Brain microvascular endothelial cell (primary cell): ENCODE measurements at regions not wholly inside any gene's neighbourhood (a gene's known extent, or its start where the extent isn't known, plus 50 kb on each side); places are given as distances from the start of the nearest gene placed in this dataset.
"Not testable (repeated sequence)": the region's sequence is repeated elsewhere in the genome, so short reads cannot be mapped to it uniquely, and the experiment has no call there.

Experiments used
- DNase-seq: peaks from one replicate; pipeline ENCODE4 v3.0.0-alpha.2; 2020
- H3K27ac ChIP-seq: fragments of 250-450 bp; sonication (Bioruptor Pico); 2 replicates; pipeline ENCODE4 v1.5.1; 2020; ENCODE audit warnings: mild to moderate bottlenecking, moderate library complexity
- H3K27me3 ChIP-seq: fragments of 250-450 bp; sonication (Bioruptor Pico); replicated peaks from 2 replicates; pipeline ENCODE4 v1.5.1; 2020; ENCODE audit warnings: mild to moderate bottlenecking
- H3K36me3 ChIP-seq: fragments of 250-450 bp; sonication (Bioruptor Pico); replicated peaks from 2 replicates; pipeline ENCODE4 v1.5.1; 2020; ENCODE audit warnings: mild to moderate bottlenecking
- H3K4me3 ChIP-seq: 2 replicates; pipeline ENCODE4 v1.5.1; 2011; ENCODE audit warnings: low read depth, mild to moderate bottlenecking, control low read depth, low read length, moderate library complexity
- CTCF ChIP-seq: IDR thresholded peaks from 2 replicates; pipeline ENCODE4 v1.5.1; 2011; ENCODE audit warnings: low read depth, mild to moderate bottlenecking, moderate library complexity, low read length, control low read depth, inconsistent platforms; ENCODE audit errors: missing control alignments
- in situ Hi-C: cut with HindIII; loops from 2 replicates; pipeline ENCODE4 v1.10.0; 2017; ENCODE audit warnings: low sequenced_read_pairs, low pct_ligation_motif_present

- Histone ChIP-seq H3K27me3 (no peaks in the 10 kb centered on the region), H3K4me3 (no peak overlapping the region), H3K36me3 (no peaks in the 10 kb centered on the region), H3K27ac (no peak overlapping the region)
- no peak for TF ChIP-seq CTCF
- DNase-seq: no peak
- in situ Hi-C loops: no loop called here
Measured at GRCh38 chr14:48709277-48709785, 876.8 kb downstream of the RPS29 start.

DNA sequence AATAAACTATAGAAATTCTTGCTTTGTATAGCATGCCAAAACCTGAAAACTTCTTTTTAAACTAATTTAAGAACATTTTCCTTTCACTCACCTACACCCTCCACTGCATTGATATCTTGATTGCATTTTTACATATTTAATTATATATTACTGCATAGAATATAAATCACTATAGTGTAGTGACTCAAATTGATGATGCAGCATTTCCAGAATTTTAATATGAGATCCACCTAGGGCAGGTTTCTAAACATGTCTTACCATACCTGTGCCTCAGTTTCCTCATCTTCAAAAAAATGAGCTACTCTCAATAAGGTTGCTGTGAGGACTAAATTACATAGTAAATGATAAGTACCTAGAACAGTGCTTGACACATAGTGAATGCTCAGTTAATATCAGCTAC, 881.5 kb downstream of the RPS29 start:
- H3K27ac ChIP-seq: no peak overlapping the region
- H3K27me3 ChIP-seq: no peaks in the 10 kb centered on the region
- TF ChIP-seq CTCF: no peak
- DNase-seq: no peak
- in situ Hi-C loops: no loop called here
- no peaks in the 10 kb centered on the region for H3K36me3 ChIP-seq
- H3K4me3 ChIP-seq: no peak overlapping the region

GRCh38 chr14:48703728-48704467, 882.3 kb downstream of the RPS29 start:
- Histone ChIP-seq H3K36me3 (no peaks in the 10 kb centered on the region), H3K27ac (no peak overlapping the region), H3K4me3 (no peak overlapping the region), H3K27me3 (no peaks in the 10 kb centered on the region)
- no peak for TF ChIP-seq CTCF
- DNase-seq: no peak
- in situ Hi-C loops: no loop called here

- H3K27ac ChIP-seq, DNase-seq, H3K36me3 ChIP-seq, H3K27me3 ChIP-seq, in situ Hi-C loops, H3K4me3 ChIP-seq: not testable (repeated sequence)
Measured at GRCh38 chr14:48697362-48697761, 888.8 kb downstream of the RPS29 start.

GRCh38 chr14:48693793-48694192, 892.4 kb downstream of the RPS29 start:
- DNase-seq: no peak
- H3K27ac ChIP-seq: no peak overlapping the region
- TF ChIP-seq CTCF: no peak
- no peaks in the 10 kb centered on the region for H3K36me3 ChIP-seq
- no peaks in the 10 kb centered on the region for H3K27me3 ChIP-seq
- in situ Hi-C loops: no loop called here
- H3K4me3 ChIP-seq: no peak overlapping the region

- Histone ChIP-seq H3K36me3 (no peaks in the 10 kb centered on the region), H3K27me3 (no peaks in the 10 kb centered on the region), H3K27ac (no peak overlapping the region), H3K4me3 (no peak overlapping the region)
- no peak for DNase-seq
- TF ChIP-seq CTCF: peak; percentile 24
- in situ Hi-C loops: no loop called here
Measured at GRCh38 chr14:48690349-48690748, 895.8 kb downstream of the RPS29 start.
